Activated CD4-positive, alpha-beta memory T cell treated with anti-CD3 and anti-CD28 coated beads for 36 hours (primary cell): ENCODE measurements at regions not wholly inside any gene's neighbourhood (a gene's known extent, or its start where the extent isn't known, plus 50 kb on each side); places are given as distances from the start of the nearest gene placed in this dataset.

Experiments used
- CTCF ChIA-PET: fragments of 350-600 bp; sonication (Branson Sonifier 250); formaldehyde crosslinking; loops from one replicate; lab custom pipeline; 2021; ENCODE audit warnings: antibody characterized with exemption, inconsistent platforms; lab: Charles Lee
- POLR2A ChIA-PET: fragments of 350-600 bp; sonication (Branson Sonifier 250); formaldehyde crosslinking; loops from one replicate; lab custom pipeline; 2021; ENCODE audit warnings: antibody characterized with exemption; lab: Charles Lee
- DNase-seq: peaks from one replicate; pipeline ENCODE4 v3.0.0-alpha.2; 2020
- H3K27ac Mint-ChIP-seq: one replicate; pipeline ENCODE4 v1.8.0; 2021; ENCODE audit warnings: mixed read lengths
- H3K27me3 Mint-ChIP-seq: one replicate; pipeline ENCODE4 v1.8.0; 2021; ENCODE audit warnings: mixed read lengths
- H3K36me3 Mint-ChIP-seq: one replicate; pipeline ENCODE4 v1.8.0; 2021; ENCODE audit warnings: mixed read lengths
- H3K4me1 Mint-ChIP-seq: one replicate; pipeline ENCODE4 v1.8.0; 2021; ENCODE audit warnings: low read depth, mixed read lengths
- H3K4me3 Mint-ChIP-seq: one replicate; pipeline ENCODE4 v1.8.0; 2021; ENCODE audit warnings: mild to moderate bottlenecking, mixed read lengths
- H3K9me3 Mint-ChIP-seq: one replicate; pipeline ENCODE4 v1.8.0; 2021; ENCODE audit warnings: mixed read lengths
- intact Hi-C: fragments of 100-400 bp; cut with micrococcal nuclease; formaldehyde crosslinking; loops from one replicate; pipeline ENCODE4 v1.15.1; 2023

- POLR2A ChIA-PET: no interaction called here
- peaks cover 4% of the 10 kb centered on the region for H3K9me3 Mint-ChIP-seq
- H3K36me3 Mint-ChIP-seq: no peaks in the 10 kb centered on the region
- CTCF ChIA-PET: no interaction called here
- no peak overlapping the region for H3K4me3 Mint-ChIP-seq
- no peak for DNase-seq
- no peaks in the 10 kb centered on the region for H3K27me3 Mint-ChIP-seq
- H3K4me1 Mint-ChIP-seq: no peaks in the 10 kb centered on the region
- no peak overlapping the region for H3K27ac Mint-ChIP-seq
- intact Hi-C loops: no loop called here
These were observed 288.4 kb upstream of the PRMT6 start for GRCh38 chr1:106768077-106768476.

GRCh38 chr1:106768501-106768900 is 288.0 kb upstream of the PRMT6 start:
- POLR2A ChIA-PET: no interaction called here
- H3K9me3 Mint-ChIP-seq: peaks cover 7% of the 10 kb centered on the region

GRCh38 chr1:106773206-106773605 is 283.3 kb upstream of the PRMT6 start:
- peaks cover 27% of the 10 kb centered on the region for H3K9me3 Mint-ChIP-seq
- H3K4me3 Mint-ChIP-seq: no peak overlapping the region
- CTCF ChIA-PET: no interaction called here
- no peaks in the 10 kb centered on the region for H3K4me1 Mint-ChIP-seq
- H3K27ac Mint-ChIP-seq: no peak overlapping the region
- H3K36me3 Mint-ChIP-seq: peaks cover 1% of the 10 kb centered on the region
- H3K27me3 Mint-ChIP-seq: no peaks in the 10 kb centered on the region
- intact Hi-C loops: no loop called here
- POLR2A ChIA-PET: no interaction called here
- DNase-seq: no peak

More at GRCh38 chr1:106768501-106768900, 288.0 kb upstream of the PRMT6 start:
- Mint-ChIP-seq H3K4me3 (no peak overlapping the region), H3K27me3 (no peaks in the 10 kb centered on the region), H3K36me3 (no peaks in the 10 kb centered on the region), H3K4me1 (no peaks in the 10 kb centered on the region), H3K27ac (no peak overlapping the region)
- CTCF ChIA-PET: no interaction called here
- intact Hi-C loops: no loop called here
- no peak for DNase-seq

- no peaks in the 10 kb centered on the region for H3K4me1 Mint-ChIP-seq
- POLR2A ChIA-PET: no interaction called here
- intact Hi-C loops: no loop called here
- H3K36me3 Mint-ChIP-seq: no peaks in the 10 kb centered on the region
- DNase-seq: no peak
- no peak overlapping the region for H3K27ac Mint-ChIP-seq
- H3K4me3 Mint-ChIP-seq: no peak overlapping the region
- peaks cover 14% of the 10 kb centered on the region for H3K9me3 Mint-ChIP-seq
- H3K27me3 Mint-ChIP-seq: no peaks in the 10 kb centered on the region
- CTCF ChIA-PET: no interaction called here
These were observed 276.4 kb upstream of the PRMT6 start for GRCh38 chr1:106780066-106780465.

GRCh38 chr1:106780806-106781569 is 275.5 kb upstream of the PRMT6 start:
- H3K4me1 Mint-ChIP-seq: no peaks in the 10 kb centered on the region
- H3K27me3 Mint-ChIP-seq: no peaks in the 10 kb centered on the region

GRCh38 chr1:106785176-106785575 is 271.3 kb upstream of the PRMT6 start:
- Mint-ChIP-seq H3K27me3 (no peaks in the 10 kb centered on the region), H3K4me3 (no peak overlapping the region), H3K27ac (no peak overlapping the region), H3K9me3 (peaks cover 6% of the 10 kb centered on the region), H3K4me1 (no peaks in the 10 kb centered on the region), H3K36me3 (no peaks in the 10 kb centered on the region)
- no peak for DNase-seq
- POLR2A ChIA-PET: no interaction called here
- intact Hi-C loops: no loop called here
- CTCF ChIA-PET: no interaction called here

More at GRCh38 chr1:106780806-106781569, 275.5 kb upstream of the PRMT6 start:
- Mint-ChIP-seq H3K36me3 (no peaks in the 10 kb centered on the region), H3K4me3 (no peak overlapping the region), H3K27ac (no peak overlapping the region), H3K9me3 (peaks cover 11% of the 10 kb centered on the region)
- DNase-seq: no peak
- CTCF ChIA-PET: no interaction called here
- intact Hi-C loops: no loop called here
- POLR2A ChIA-PET: no interaction called here

- intact Hi-C loops: no loop called here
- Mint-ChIP-seq H3K4me1 (no peaks in the 10 kb centered on the region), H3K9me3 (peaks cover 8% of the 10 kb centered on the region), H3K4me3 (no peak overlapping the region), H3K27me3 (no peaks in the 10 kb centered on the region), H3K36me3 (no peaks in the 10 kb centered on the region), H3K27ac (no peak overlapping the region)
- DNase-seq: no peak
- ChIA-PET CTCF (no interaction called here), POLR2A (no interaction called here)
These were observed 269.0 kb upstream of the PRMT6 start for GRCh38 chr1:106787520-106787919.

GRCh38 chr1:106789686-106790085 is 266.8 kb upstream of the PRMT6 start:
- ChIA-PET CTCF (no interaction called here), POLR2A (no interaction called here)
- intact Hi-C loops: no loop called here
- no peak for DNase-seq
- Mint-ChIP-seq H3K27ac (no peak overlapping the region), H3K27me3 (no peaks in the 10 kb centered on the region), H3K36me3 (no peaks in the 10 kb centered on the region), H3K4me1 (no peaks in the 10 kb centered on the region), H3K4me3 (no peak overlapping the region), H3K9me3 (peaks cover 3% of the 10 kb centered on the region)

- DNase-seq: no peak
- no peak overlapping the region for H3K27ac Mint-ChIP-seq
These were observed 265.4 kb upstream of the PRMT6 start for GRCh38 chr1:106791041-106791440.

GRCh38 chr1:106793651-106794050 is 262.8 kb upstream of the PRMT6 start:
- H3K27me3 Mint-ChIP-seq: no peaks in the 10 kb centered on the region
- ChIA-PET POLR2A (no interaction called here), CTCF (no interaction called here)
- H3K9me3 Mint-ChIP-seq: peaks cover 3% of the 10 kb centered on the region
- H3K36me3 Mint-ChIP-seq: no peaks in the 10 kb centered on the region
- no peaks in the 10 kb centered on the region for H3K4me1 Mint-ChIP-seq
- H3K27ac Mint-ChIP-seq: no peak overlapping the region
- H3K4me3 Mint-ChIP-seq: no peak overlapping the region
- intact Hi-C loops: no loop called here
- no peak for DNase-seq

More at GRCh38 chr1:106791041-106791440, 265.4 kb upstream of the PRMT6 start:
- peaks cover 3% of the 10 kb centered on the region for H3K9me3 Mint-ChIP-seq
- no peaks in the 10 kb centered on the region for H3K4me1 Mint-ChIP-seq
- H3K36me3 Mint-ChIP-seq: no peaks in the 10 kb centered on the region
- ChIA-PET CTCF (no interaction called here), POLR2A (no interaction called here)
- no peak overlapping the region for H3K4me3 Mint-ChIP-seq
- intact Hi-C loops: no loop called here
- no peaks in the 10 kb centered on the region for H3K27me3 Mint-ChIP-seq

GRCh38 chr1:106798991-106799390 is 257.5 kb upstream of the PRMT6 start:
- intact Hi-C loops: no loop called here
- ChIA-PET POLR2A (no interaction called here), CTCF (no interaction called here)
- Mint-ChIP-seq H3K9me3 (no peaks in the 10 kb centered on the region), H3K36me3 (no peaks in the 10 kb centered on the region), H3K27ac (no peak overlapping the region), H3K27me3 (no peaks in the 10 kb centered on the region), H3K4me1 (no peaks in the 10 kb centered on the region), H3K4me3 (no peak overlapping the region)
- no peak for DNase-seq

GRCh38 chr1:106802181-106802580 is 254.3 kb upstream of the PRMT6 start:
- Mint-ChIP-seq H3K27me3 (no peaks in the 10 kb centered on the region), H3K4me3 (no peak overlapping the region), H3K9me3 (no peaks in the 10 kb centered on the region), H3K4me1 (no peaks in the 10 kb centered on the region), H3K36me3 (no peaks in the 10 kb centered on the region), H3K27ac (no peak overlapping the region)
- intact Hi-C loops: no loop called here
- DNase-seq: no peak
- CTCF ChIA-PET: no interaction called here
- POLR2A ChIA-PET: no interaction called here

GRCh38 chr1:106814418-106814817 is 242.1 kb upstream of the PRMT6 start:
- Mint-ChIP-seq H3K27me3 (no peaks in the 10 kb centered on the region), H3K27ac (no peak overlapping the region), H3K4me1 (no peaks in the 10 kb centered on the region), H3K9me3 (peaks cover 11% of the 10 kb centered on the region), H3K36me3 (no peaks in the 10 kb centered on the region), H3K4me3 (no peak overlapping the region)
- ChIA-PET CTCF (no interaction called here), POLR2A (no interaction called here)
- no peak for DNase-seq
- intact Hi-C loops: no loop called here
